Amygdala (tissue), 56 donors: ENCODE measurements at regions not wholly inside any gene's neighbourhood (a gene's known extent, or its start where the extent isn't known, plus 50 kb on each side); places are given as distances from the start of the nearest gene placed in this dataset.
A peak's percentile ranks its signal among the peaks of the same experiment; 100 is the strongest.
"Not testable (repeated sequence)": the region's sequence is repeated elsewhere in the genome, so short reads cannot be mapped to it uniquely, and the experiment has no call there.

ENCODE experiments used
- DNase-seq, 56 donors: peaks; one replicate each; lab custom pipeline; 2025; lab: John Stamatoyannopoulos, UW

DNA sequence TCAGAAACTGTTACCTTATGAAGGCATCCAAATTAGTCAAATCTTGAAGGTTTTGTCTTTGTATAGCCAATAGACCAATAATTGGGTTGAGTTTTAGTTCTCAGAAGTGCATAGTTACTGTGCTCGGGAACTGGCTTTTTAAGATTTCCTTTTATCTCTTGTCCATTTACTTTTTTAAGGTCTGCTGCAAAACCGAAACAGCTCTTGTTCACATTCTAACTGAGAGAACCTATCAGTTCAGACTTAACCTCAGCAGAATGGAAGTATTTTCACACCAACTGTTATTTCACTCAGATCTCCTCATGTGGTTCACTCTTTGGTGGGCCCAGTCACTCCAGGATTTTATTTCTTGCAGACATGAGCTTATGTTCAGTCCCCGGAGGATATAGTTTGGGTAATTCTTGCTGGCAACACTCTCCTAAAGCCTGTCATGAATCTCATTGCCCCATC lies 55.5 kb downstream of the TPBG start:
- DNase-seq = no peak

DNA sequence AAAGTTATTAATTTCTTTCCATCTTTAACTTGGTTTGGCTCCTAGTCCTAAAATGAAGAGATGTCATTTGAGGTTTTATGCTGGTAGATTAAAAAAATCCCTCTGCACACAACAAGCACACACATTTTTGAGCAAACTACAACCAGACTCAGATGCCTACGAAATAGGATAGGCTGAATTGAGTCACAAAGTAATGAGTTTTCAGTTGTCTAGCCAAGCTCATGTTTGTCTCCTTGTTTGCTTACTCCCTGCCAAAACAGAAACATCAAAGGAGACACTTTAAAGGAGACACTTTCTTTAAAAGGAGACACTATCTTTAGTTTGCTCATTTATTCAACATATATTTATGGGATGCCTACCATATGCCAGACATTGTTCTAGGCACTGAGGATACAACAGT lies 56.2 kb downstream of the TPBG start:
- DNase-seq = no peak

DNA sequence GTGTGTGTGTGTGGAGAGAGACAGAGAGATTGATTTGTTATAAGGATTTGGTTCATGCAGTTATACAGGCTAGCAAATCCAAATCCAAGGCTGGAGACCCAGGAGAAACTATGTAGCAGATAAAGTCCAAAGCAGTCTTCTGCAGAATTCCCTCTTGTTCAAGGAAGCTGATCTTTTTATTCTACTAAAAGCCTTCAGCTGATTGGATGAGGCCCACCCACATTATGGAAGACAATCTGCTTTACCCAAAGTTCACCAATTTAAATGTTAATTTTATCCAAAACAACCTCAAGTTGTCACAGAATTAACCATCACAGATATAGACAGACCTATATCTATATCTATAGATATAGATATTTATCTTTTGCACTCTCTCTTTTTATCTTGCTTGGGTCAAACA lies 67.0 kb downstream of the TPBG start:
- DNase-seq = no peak

DNA sequence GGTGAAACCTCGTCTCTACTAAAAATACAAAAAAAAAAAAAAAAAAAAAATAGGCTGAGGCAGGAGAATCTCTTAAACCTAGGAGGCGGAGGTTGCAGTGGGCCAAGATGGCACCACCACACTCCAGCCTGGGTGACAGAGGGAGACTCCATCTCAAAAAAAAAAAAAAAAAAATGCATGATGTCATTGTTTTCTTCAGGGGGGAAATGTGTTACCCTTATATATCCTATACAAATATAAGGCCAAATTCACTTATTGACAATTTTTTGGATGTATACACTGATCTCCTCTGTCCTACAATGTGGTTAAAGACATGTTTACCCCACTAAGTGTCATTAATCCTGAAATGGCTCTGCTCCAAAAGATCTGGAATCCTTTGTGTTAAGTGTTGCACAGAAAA lies 73.1 kb downstream of the TPBG start:
- DNase-seq = no peak

DNA sequence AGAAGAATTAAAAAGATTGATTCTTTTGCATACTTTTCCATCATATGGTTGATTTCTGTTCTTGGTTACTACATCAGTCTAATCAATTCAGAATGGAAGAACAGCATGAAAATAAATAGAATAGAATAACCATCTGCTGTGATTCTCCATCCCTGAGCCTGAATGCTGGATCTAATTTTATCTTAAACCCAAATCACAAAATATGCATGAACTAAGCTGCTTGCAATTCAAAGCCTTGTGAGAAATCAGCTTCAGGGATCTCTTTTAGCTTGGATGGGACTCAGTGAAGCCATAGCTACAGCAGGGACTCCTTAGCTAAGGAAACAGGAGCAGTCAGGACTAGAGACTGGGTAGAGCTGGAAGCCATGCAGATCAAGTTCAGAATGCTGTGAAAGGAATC lies 74.1 kb downstream of the TPBG start:
- no peak for DNase-seq

DNA sequence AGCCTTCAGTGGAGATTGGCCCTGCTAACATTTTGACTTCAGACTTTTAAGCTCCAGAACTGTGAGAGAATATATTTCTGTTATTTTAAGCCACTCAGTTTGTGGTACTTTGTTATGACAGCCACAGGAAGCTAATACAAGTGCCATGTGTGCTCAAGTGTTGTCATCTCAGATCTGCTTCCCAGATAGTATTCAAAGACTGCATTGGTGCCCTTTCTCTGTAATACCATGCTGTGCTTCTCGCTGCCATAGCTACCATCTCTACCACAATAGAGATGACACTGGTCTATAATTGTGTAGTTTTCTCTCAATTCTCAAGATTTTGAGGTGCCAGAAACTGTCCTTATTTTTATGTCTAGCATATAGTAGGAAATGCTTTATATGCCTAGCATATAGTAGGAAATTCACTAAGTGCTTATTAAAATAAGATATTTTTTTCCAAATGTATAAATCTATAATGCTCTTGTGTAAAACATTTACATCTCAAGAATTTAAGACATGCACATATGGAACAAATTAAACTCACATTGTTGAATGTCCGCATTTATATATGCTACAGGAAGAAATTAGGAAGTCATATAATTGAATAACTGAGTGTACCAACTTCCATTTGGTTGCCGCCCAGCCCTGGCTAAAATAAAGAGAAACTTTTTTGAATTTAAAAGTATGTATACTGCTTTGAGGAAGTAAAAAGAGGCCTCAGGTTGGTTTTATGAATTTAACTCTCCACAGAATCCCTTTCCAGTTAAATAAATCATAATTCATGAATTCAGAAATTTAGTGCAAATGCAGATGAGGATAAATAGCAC lies 77.6 kb downstream of the TPBG start:
- DNase-seq = no peak

DNA sequence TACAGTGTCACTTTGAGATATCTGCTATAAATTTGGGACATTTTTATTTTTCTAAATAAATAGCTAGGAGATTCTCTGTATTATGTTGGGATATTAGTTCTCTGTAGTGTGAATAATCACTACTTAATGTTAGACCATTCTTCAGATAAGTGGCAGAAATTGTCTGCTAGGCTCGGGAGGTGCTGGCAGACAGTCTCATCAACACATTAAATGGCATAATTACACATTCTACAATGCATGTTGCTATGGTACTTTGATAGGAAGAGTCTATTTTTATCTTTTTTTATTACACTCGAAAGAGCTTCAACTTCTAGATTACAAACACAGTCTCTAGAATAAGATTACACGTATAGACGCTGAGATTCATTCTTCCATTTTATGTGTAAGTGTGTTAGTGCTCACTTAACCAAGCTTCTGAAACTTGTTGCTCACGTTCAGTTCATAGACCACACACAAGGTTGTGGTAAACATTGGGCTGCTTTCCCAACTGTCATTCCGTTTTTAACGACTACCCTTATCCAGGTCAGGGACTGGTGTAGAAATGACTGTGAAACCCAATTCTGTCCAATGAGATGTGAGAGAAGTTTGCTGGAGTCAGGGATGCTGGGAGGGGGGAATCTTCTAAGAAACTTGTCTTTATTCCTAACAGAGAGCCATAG lies 78.6 kb downstream of the TPBG start:
- peak in 1 of 56 donors; percentile 1 for DNase-seq

DNA sequence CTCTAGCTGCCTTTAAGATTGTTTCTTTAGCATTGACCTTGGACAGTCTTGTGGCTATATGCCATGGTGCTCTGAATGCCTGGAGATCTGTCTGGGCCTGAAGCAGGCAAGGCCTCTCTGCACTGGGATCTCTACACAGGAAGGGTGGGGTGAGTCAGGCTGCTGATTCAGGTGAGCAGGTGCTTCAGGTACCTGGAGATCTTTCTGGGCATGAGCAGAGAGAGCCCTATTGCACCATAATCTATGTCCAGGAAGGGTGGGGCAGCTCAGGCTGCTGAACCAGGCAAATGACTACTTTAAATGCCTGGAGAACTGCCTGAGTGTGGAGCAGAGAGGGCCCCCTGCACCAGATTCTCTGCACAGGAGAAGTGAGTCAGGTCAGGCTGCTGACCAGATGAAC lies 94.5 kb downstream of the TPBG start:
- DNase-seq = no peak

DNA sequence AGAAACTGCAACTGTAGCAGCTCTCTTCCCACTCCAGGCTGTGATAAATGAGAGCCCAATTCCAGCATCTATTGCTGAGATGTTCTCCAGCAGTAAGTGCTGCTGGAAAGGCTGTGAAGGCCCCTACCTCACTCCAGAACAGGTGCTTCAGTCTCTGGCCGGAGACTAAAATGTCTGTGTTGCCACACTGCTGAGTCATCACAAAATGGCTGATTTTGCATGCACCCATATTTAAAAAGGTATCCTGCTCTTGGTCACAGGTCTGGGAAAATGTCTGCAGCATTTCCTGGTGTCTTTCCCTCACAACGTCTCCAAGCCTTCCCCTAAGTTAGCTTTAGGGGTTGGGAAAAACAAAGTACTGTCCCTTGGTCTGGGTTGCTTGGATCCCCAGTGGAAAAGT lies 95.1 kb downstream of the TPBG start:
- no peak for DNase-seq

DNA sequence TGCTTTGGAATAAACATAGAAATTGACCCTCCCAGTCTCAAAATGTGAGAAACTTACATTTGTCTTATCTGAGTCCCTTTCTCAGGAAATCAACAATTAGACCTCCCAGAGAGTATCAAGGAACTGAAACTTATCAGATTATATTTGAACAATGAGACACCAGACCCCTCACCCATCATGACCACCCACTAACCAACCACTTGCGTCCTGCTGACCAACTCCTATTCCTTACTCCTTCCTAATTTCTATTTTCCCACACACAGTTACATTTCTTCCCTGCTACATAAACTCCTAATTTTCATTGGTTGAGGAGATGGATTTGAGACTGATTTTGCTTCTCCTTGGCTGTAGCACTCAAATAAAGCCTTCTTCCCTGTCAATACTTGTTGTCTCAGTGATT lies 97.9 kb downstream of the TPBG start:
- DNase-seq = no peak

DNA sequence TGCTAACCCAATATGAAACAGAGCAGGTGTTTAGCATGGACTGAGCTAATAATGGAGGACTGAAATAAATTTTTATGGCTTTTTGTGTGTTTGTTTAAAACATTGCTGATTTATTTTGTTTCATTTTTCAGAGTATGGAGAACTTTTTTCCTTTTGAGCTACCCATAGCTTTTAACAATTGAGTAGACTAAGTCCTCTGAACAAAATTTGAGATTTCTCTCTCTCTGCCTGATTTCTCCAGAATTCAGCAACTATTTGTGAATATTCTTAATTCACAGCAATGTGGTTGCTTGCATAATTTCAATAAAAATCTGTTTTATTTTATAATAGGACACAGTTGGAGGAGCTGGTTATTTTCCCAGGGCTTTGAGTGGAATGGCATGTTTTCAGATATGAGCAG lies 103.7 kb downstream of the TPBG start:
- DNase-seq = no peak

DNA sequence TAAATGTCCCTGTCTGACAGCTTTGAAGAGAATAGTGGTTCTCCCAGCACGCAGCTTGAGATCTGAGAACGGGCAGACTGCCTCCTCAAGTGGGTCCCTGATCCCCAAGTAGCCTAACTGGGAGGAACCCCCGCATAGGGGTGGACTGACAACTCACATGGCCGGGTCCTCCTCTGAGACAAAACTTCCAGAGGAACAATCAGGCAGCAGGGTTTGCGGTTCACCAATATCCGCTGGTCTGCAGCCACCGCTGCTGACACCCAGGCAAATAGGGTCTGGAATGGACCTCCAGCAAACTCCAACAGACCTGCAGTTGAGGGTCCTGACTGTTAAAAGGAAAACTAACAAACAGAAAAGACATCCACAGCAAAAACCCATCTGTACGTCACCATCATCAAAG lies 106.5 kb downstream of the TPBG start:
- DNase-seq = not testable (repeated sequence)

DNA sequence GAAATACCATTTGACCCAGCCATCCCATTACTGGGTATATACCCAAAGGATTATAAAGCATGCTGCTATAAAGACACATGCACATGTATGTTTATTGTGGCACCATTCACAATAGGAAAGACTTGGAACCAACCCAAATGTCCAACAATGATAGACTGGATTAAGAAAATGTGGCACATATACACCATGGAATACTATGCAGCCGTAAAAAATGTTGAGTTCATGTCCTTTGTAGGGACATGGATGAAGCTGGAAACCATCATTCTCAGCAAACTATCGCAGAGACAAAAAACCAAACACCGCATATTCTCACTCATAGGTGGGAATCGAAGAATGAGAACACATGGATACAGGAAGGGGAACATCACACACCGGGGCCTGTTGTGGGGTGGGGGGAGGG lies 111.5 kb downstream of the TPBG start:
- not testable (repeated sequence) for DNase-seq

DNA sequence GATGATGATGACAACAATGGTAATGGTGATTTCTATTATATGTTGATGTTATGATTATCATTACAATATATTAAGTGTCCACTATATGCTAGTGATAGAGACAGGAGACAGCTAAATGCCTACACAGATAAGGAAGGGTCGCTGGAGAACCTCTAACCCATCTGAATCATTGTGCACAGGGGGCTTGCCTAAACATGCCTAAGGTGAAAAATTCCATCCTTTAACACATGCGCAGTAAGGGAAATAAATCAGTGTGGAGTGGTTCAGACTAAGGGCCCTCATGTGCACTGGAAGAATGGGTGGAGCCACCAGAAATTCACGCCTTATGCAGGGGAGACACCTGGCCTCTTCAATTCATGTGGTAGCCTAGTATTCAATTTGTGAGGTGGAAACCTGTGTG lies 120.4 kb downstream of the TPBG start:
- DNase-seq = no peak

DNA sequence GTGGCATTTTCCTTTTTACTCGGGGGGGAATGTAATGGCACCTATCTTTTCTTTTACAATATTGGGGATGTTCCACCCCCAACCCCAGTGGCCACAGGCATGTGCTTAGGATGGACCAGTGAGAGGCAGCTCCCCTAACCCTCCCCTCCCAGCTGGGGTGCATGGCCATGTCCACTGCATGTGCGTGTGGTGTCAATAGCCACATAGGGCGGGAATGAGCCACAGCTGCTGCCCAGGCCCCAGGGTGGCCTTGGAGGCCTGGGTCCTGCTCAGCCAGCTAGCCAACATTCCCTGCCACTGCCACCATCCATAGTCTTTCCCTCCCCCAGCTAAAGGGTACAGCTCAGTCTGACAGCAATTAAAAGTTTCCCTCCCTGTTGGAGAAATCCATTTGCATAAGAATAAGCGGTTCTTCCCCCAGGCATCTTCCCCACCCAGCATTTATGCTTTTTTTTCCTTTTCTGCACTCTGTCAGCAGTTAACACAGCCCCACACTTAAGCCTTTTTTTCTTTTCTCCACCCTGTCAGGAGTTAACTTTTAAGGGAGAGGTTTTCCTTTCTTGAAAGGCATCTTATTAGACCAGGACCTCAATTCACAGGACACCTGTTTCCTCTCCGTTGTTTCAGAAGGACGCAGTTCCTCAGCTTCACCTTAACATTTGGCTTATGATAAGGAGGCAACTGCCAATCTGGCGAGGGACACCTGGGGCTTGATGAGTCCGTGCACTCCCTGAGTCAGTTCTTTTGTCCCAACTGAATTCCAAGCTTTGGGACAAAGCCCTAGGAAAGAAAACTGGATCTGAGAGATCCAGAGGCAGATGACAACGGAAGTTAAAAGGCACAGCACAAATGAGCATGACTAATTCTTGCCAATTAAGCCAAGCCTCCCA lies 121.4 kb downstream of the TPBG start:
- no peak for DNase-seq

DNA sequence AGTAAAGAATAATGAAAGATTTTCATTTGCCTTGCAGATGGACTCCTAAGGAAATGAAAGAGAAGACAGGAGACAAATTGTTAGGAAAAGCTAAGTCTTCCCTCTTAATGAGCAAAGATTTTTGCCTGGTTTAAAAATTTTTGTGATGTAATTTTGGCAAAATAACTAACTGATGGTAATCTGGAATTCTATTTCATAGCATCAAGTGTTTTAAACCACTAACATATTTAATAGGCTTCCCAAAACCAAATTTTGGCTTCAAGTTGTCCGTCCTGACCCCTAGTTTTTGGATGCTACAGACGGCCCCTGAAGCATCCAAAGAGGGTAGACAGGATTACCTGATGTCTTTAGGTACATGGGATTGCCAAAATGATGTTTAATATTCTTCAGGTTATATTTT lies 124.3 kb downstream of the TPBG start:
- no peak for DNase-seq

DNA sequence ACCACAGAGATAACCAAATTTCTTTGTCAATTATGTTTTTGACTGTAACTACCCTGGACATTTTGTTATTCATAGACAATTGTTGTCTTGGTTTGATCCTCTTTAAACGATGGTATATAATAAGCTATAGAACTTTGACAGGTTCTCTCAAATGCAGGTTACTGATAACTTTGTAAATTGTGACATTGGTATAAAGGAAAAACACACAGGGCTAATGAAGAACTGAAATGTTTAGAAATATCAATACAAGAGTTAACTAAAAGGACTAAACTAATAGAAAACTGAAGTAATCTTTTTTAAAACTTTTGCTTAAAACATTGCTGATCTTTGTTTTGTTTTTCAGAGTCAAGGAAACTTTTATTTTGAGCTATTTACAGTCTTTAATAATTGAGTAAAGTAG lies 124.8 kb downstream of the TPBG start:
- no peak for DNase-seq

DNA sequence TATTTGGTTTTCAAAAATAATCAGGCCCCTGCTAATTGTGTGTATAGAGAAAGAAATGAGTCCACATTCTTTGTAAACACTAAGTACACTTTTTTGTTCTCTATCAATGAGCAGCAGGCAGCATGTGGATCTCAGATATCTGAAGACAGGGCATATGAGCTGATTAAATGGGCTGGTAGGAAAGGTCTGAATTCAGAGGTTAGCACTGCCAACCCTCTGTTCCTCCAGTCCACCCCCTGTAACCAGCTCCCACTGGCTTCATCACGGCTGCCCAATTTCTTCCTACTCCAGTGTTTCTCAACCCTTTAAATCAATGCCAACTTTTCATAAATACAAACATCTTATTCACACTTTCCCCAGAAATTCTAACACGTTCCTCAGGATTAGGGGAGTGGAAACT lies 128.5 kb downstream of the TPBG start:
- DNase-seq = no peak

DNA sequence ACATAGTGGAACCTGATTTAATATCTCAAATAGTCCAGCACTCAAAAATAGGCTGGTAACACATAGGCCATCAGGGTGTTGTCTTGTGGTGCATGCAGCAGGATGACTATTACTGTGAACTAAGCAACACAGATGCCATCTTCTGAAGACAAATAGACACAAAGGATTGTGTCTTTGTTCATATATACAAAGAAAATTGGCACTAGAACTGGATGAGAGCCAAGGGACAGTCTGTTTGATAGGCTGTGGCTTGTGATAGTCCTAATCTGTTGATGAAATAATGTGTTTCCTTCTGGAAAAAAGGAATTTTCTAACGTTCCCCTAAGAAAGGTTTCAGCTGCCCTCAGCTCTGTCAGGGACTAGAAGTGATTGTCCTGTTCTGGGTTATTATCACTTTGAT lies 129.8 kb downstream of the TPBG start:
- DNase-seq = no peak

DNA sequence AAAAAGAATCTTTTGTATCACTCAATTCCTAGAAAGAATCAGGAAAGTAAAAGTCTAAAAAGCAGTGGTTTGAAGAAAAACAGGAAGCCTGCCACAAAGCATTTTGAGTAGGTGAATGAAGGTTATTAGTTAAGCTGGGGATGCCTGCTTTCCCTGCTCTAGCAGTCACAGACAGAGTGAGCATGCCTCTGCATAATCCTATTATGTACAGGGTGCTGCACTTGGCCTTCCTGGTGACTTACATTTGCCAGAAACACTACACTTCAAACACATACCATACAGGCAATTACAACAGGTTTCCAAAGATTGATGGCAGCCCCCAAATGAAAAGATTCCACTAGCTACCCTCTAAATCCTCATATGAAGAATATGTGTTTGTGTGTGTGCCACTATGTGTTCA lies 130.8 kb downstream of the TPBG start:
- DNase-seq = no peak

DNA sequence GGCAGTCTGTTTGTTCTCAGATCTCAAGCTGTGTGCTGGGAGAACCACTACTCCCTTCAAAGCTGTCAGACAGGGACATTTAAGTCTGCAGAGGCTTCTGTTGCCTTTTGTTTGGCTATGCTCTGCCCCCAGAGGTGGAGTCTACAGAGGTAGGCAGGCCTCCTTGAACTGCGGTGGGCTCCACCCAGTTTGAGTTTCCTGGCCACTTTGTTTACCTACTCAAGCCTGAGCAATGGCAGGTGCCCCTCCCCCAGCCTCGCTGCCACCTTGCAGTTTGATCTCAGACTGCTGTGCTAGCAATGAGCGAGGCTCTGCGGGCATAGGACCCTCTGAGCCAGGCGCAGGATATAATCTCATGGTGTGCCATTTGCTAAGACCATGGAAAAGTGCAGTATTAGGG lies 138.3 kb downstream of the TPBG start:
- DNase-seq = not testable (repeated sequence)
